IMR-90 (cell line): ENCODE measurements at regions not wholly inside any gene's neighbourhood (a gene's known extent, or its start where the extent isn't known, plus 50 kb on each side); places are given as distances from the start of the nearest gene placed in this dataset.

Source experiments
- CEBPB ChIP-seq: IDR thresholded peaks from 2 replicates; pipeline ENCODE4 v1.6.1; 2012; ENCODE audit warnings: low read depth, low read length, improper control_type of control experiment
- FOS ChIP-seq: fragments of 150-350 bp; IDR thresholded peaks from 2 replicates; pipeline ENCODE4 v1.6.1; 2016; ENCODE audit warnings: low read depth, low read length
- MXI1 ChIP-seq: IDR thresholded peaks from 2 replicates; pipeline ENCODE4 v1.6.1; 2012; ENCODE audit warnings: low read depth, mild to moderate bottlenecking, low read length, moderate library complexity, borderline replicate concordance
- POLR2A ChIP-seq: IDR thresholded peaks from 2 replicates; pipeline ENCODE4 v1.6.1; 2012; ENCODE audit warnings: mild to moderate bottlenecking, low read depth, low read length
- RAD21 ChIP-seq: IDR thresholded peaks from 2 replicates; pipeline ENCODE4 v1.6.1; 2012; ENCODE audit warnings: low read length, improper control_type of control experiment
- RFX5 ChIP-seq: IDR thresholded peaks from 2 replicates; pipeline ENCODE4 v1.8.0; 2012; ENCODE audit warnings: low read depth, mild to moderate bottlenecking, low read length, moderate library complexity
- SMC3 ChIP-seq: fragments of 150-350 bp; IDR thresholded peaks from 2 replicates; pipeline ENCODE4 v1.6.1; 2016; ENCODE audit warnings: low read depth, mild to moderate bottlenecking, antibody characterized with exemption, low read length, moderate library complexity
- TF ChIP-seq, protein P1 (sequence below): conservative IDR thresholded peaks from 2 replicates; pipeline ENCODE4 v1.5.1; 2012; ENCODE audit warnings: mild to moderate bottlenecking, low read depth, low read length, improper control_type of control experiment
- TF ChIP-seq, protein P2 (sequence below): fragments of 150-350 bp; IDR thresholded peaks from 2 replicates; pipeline ENCODE4 v1.6.1; 2016; ENCODE audit warnings: low read depth, mild to moderate bottlenecking, low read length, moderate library complexity, borderline replicate concordance

DNA sequence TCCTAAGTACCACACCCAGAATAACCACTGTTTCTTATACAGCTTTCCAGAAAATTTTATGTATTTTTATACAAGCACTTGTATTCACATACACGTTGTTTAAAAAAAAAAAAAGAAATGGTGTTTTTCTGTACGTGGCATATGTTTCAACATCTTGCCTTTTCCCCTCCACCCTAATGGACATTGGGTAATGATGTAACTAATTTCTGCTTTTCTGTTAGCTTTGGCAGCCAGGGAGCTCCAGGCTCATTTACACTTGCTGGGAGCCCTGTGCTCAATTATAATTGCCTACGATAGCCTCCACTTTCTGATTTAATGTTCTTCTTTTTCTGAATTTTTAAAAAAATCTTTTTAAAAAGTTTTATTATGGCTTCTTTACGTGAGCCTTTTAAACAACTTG lies 352.4 kb downstream of the UTRN start:
- TF ChIP-seq, protein P1, sequence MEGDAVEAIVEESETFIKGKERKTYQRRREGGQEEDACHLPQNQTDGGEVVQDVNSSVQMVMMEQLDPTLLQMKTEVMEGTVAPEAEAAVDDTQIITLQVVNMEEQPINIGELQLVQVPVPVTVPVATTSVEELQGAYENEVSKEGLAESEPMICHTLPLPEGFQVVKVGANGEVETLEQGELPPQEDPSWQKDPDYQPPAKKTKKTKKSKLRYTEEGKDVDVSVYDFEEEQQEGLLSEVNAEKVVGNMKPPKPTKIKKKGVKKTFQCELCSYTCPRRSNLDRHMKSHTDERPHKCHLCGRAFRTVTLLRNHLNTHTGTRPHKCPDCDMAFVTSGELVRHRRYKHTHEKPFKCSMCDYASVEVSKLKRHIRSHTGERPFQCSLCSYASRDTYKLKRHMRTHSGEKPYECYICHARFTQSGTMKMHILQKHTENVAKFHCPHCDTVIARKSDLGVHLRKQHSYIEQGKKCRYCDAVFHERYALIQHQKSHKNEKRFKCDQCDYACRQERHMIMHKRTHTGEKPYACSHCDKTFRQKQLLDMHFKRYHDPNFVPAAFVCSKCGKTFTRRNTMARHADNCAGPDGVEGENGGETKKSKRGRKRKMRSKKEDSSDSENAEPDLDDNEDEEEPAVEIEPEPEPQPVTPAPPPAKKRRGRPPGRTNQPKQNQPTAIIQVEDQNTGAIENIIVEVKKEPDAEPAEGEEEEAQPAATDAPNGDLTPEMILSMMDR: no peak
- TF ChIP-seq POLR2A: no peak
- TF ChIP-seq MXI1: no peak
- TF ChIP-seq, protein P2, sequence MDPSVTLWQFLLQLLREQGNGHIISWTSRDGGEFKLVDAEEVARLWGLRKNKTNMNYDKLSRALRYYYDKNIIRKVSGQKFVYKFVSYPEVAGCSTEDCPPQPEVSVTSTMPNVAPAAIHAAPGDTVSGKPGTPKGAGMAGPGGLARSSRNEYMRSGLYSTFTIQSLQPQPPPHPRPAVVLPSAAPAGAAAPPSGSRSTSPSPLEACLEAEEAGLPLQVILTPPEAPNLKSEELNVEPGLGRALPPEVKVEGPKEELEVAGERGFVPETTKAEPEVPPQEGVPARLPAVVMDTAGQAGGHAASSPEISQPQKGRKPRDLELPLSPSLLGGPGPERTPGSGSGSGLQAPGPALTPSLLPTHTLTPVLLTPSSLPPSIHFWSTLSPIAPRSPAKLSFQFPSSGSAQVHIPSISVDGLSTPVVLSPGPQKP: no peak
- TF ChIP-seq FOS: no peak
- TF ChIP-seq CEBPB: no peak
- TF ChIP-seq RFX5: no peak
- no peak for TF ChIP-seq SMC3
- no peak for TF ChIP-seq RAD21
